ENCODE measurements at regions not wholly inside any gene's neighbourhood (a gene's known extent, or its start where the extent isn't known, plus 50 kb on each side); places are given as distances from the start of the nearest gene placed in this dataset.

GRCh38 chr6:133051240-133051639, 189.9 kb upstream of the EYA4 start:
- no peak for TF ChIP-seq CTCF (conservative IDR thresholded peaks at IDR 0.05; ENCODE audit: low read depth, low read length)
- no peak overlapping the region for H3K4me3 ChIP-seq (ENCODE audit: low read depth, low read length)
- no peak for DNase-seq (ENCODE audit: low read depth)

- no peak for DNase-seq (ENCODE audit: low read depth)
- no peak for TF ChIP-seq CTCF (conservative IDR thresholded peaks at IDR 0.05; ENCODE audit: low read depth, low read length)
- no peak overlapping the region for H3K4me3 ChIP-seq (ENCODE audit: low read depth, low read length)
Measured at GRCh38 chr6:133052465-133052864, 188.7 kb upstream of the EYA4 start.

- no peak for TF ChIP-seq CTCF (conservative IDR thresholded peaks at IDR 0.05; ENCODE audit: low read depth, low read length)
- DNase-seq (ENCODE audit: low read depth), result no peak
- no peak overlapping the region for H3K4me3 ChIP-seq (ENCODE audit: low read depth, low read length)
Measured at GRCh38 chr6:133055441-133055966, 185.7 kb upstream of the EYA4 start.

GRCh38 chr6:133057352-133057751, 183.8 kb upstream of the EYA4 start:
- no peak overlapping the region for H3K4me3 ChIP-seq (ENCODE audit: low read depth, low read length)
- DNase-seq (ENCODE audit: low read depth), result no peak
- no peak for TF ChIP-seq CTCF (conservative IDR thresholded peaks at IDR 0.05; ENCODE audit: low read depth, low read length)

- no peak overlapping the region for H3K4me3 ChIP-seq (ENCODE audit: low read depth, low read length)
- TF ChIP-seq CTCF (conservative IDR thresholded peaks at IDR 0.05; ENCODE audit: low read depth, low read length), result no peak
- DNase-seq (ENCODE audit: low read depth), result no peak
Measured at GRCh38 chr6:133062077-133062476, 179.1 kb upstream of the EYA4 start.

- TF ChIP-seq CTCF (conservative IDR thresholded peaks at IDR 0.05; ENCODE audit: low read depth, low read length), result no peak
- no peak overlapping the region for H3K4me3 ChIP-seq (ENCODE audit: low read depth, low read length)
- no peak for DNase-seq (ENCODE audit: low read depth)
Measured at GRCh38 chr6:133062696-133063306, 178.4 kb upstream of the EYA4 start.

GRCh38 chr6:133067960-133068359, 173.2 kb upstream of the EYA4 start:
- no peak overlapping the region for H3K4me3 ChIP-seq (ENCODE audit: low read depth, low read length)
- no peak for DNase-seq (ENCODE audit: low read depth)

More at GRCh38 chr6:133067960-133068359, 173.2 kb upstream of the EYA4 start:
- no peak for TF ChIP-seq CTCF (conservative IDR thresholded peaks at IDR 0.05; ENCODE audit: low read depth, low read length)
